ENCODE measurements at regions not wholly inside any gene's neighbourhood (a gene's known extent, or its start where the extent isn't known, plus 50 kb on each side); places are given as distances from the start of the nearest gene placed in this dataset.

- H3K36me3 ChIP-seq: no peaks in the 10 kb centered on the region
- H3K4me3 ChIP-seq: no peak overlapping the region
- 75 to 82% methylated on average over 8 of the region's 8 CpGs for WGBS, 2 donors (ENCODE audit: low coverage in 1 of 2)
- no peak for TF ChIP-seq EP300 (IDR thresholded peaks at IDR 0.05; ENCODE audit: low read depth)
- TF ChIP-seq POLR2AphosphoS5 (IDR thresholded peaks at IDR 0.05): no peak
- TF ChIP-seq, protein P1, sequence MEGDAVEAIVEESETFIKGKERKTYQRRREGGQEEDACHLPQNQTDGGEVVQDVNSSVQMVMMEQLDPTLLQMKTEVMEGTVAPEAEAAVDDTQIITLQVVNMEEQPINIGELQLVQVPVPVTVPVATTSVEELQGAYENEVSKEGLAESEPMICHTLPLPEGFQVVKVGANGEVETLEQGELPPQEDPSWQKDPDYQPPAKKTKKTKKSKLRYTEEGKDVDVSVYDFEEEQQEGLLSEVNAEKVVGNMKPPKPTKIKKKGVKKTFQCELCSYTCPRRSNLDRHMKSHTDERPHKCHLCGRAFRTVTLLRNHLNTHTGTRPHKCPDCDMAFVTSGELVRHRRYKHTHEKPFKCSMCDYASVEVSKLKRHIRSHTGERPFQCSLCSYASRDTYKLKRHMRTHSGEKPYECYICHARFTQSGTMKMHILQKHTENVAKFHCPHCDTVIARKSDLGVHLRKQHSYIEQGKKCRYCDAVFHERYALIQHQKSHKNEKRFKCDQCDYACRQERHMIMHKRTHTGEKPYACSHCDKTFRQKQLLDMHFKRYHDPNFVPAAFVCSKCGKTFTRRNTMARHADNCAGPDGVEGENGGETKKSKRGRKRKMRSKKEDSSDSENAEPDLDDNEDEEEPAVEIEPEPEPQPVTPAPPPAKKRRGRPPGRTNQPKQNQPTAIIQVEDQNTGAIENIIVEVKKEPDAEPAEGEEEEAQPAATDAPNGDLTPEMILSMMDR (IDR thresholded peaks at IDR 0.05): no peak
- TF ChIP-seq POLR2A (IDR thresholded peaks at IDR 0.05): no peak
- intact Hi-C loops (cut with DNase I; ENCODE audit: low total_unique reads): no loop called here
- no peaks in the 10 kb centered on the region for H3K9me3 ChIP-seq
- no peak for DNase-seq
- peaks cover 0 to 13% (median 7%) of the 10 kb centered on the region in 4 donors for H3K4me1 ChIP-seq
- peaks cover 92% of the 10 kb centered on the region for H3K27me3 ChIP-seq
- H3K27ac ChIP-seq: no peak overlapping the region
- in situ Hi-C loops (cut with MboI; ENCODE audit: low pct_ligation_motif_present in 1 of 4, low pct_unique_long_range_greater_than_20kb in 1 of 4, low sequenced_read_pairs in 3 of 4): loop anchor here in 2 of 4 donors (25.0 kb wide), 1 partner anchor 280 kb away; no protein-coding TSS in a partner anchor
These were observed 111.7 kb upstream of the MYL2 start for GRCh38 chr12:111031916-111032590.

DNA sequence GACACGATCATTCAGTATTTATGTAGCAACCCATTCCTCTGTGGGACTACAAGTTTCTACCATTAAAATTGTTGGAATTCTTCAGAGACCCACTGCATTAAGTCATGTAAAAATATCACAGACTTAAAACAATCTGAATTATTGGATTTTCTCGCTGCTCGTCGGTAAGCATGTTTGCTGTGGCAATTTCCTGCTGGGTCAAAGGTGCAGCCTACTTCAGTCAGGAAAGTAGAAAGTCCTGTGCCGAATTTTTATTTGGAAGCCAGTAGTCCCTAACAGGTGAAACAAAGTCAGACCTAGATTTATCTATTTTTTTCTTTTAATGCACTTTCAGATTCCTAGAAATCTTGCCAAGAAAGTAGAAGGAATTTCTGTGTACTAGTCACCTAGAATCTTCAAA is 110.4 kb upstream of the MYL2 start:
- intact Hi-C loops (cut with DNase I; ENCODE audit: low total_unique reads) (no loop called here), in situ Hi-C loops (cut with MboI; ENCODE audit: low pct_ligation_motif_present in 1 of 4, low pct_unique_long_range_greater_than_20kb in 1 of 4, low sequenced_read_pairs in 3 of 4) (loop anchor here in 2 of 4 donors (25.0 kb wide), 1 partner anchor 282 kb away; no protein-coding TSS in a partner anchor)
- Histone ChIP-seq H3K9me3 (no peaks in the 10 kb centered on the region), H3K4me1 (peaks cover 0 to 13% (median 7%) of the 10 kb centered on the region in 4 donors), H3K27me3 (peaks cover 85% of the 10 kb centered on the region), H3K4me3 (no peak overlapping the region), H3K36me3 (no peaks in the 10 kb centered on the region), H3K27ac (no peak overlapping the region)
- 48 to 58% methylated on average over 5 of the region's 5 CpGs for WGBS, 2 donors (ENCODE audit: low coverage in 1 of 2)
- TF ChIP-seq POLR2AphosphoS5 (IDR thresholded peaks at IDR 0.05) (no peak), POLR2A (IDR thresholded peaks at IDR 0.05) (no peak), EP300 (IDR thresholded peaks at IDR 0.05; ENCODE audit: low read depth) (no peak)
- TF ChIP-seq, protein P1 (IDR thresholded peaks at IDR 0.05): no peak
- no peak for DNase-seq

GRCh38 chr12:111029732-111030131 is 109.4 kb upstream of the MYL2 start:
- Histone ChIP-seq H3K27me3 (peaks cover 84% of the 10 kb centered on the region), H3K36me3 (no peaks in the 10 kb centered on the region), H3K9me3 (no peaks in the 10 kb centered on the region), H3K4me3 (no peak overlapping the region), H3K27ac (no peak overlapping the region), H3K4me1 (peaks cover 0 to 10% (median 6%) of the 10 kb centered on the region in 4 donors)
- in situ Hi-C loops (cut with MboI; ENCODE audit: low pct_ligation_motif_present in 1 of 4, low pct_unique_long_range_greater_than_20kb in 1 of 4, low sequenced_read_pairs in 3 of 4) (loop anchor here in 3 of 4 donors (10.0 to 25.0 kb wide), 2 partner anchors 283 to 285 kb away; no protein-coding TSS in a partner anchor), intact Hi-C loops (cut with DNase I; ENCODE audit: low total_unique reads) (no loop called here)
- WGBS, 2 donors (ENCODE audit: low coverage in 1 of 2): 67 to 69% methylated on average over 3 to 5 of the region's 5 CpGs
- no peak for DNase-seq
- TF ChIP-seq, protein P1 (IDR thresholded peaks at IDR 0.05): no peak
- no peak for TF ChIP-seq POLR2AphosphoS5 (IDR thresholded peaks at IDR 0.05)
- TF ChIP-seq EP300 (IDR thresholded peaks at IDR 0.05; ENCODE audit: low read depth): no peak
- TF ChIP-seq POLR2A (IDR thresholded peaks at IDR 0.05): no peak

DNA sequence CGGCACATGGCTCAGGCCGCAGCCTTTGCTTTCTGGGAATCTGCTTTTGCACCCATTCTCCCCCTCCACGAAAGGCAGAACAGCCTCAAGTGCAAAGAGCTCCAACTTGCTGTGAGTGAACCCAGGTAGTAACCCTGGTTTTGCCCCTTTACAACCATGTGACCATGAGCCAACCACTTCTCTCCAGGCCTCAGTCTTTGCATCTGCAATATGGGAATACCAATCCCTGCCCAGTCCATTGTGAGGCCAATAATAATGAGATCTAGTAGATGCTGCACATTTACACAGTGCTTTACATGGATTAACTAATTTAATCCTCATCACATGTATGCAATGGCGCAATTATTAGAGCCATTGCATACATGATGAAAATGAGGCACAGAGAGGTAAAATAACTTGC is 108.9 kb upstream of the MYL2 start:
- in situ Hi-C loops (cut with MboI; ENCODE audit: low pct_ligation_motif_present in 1 of 4, low pct_unique_long_range_greater_than_20kb in 1 of 4, low sequenced_read_pairs in 3 of 4): loop anchor here in 3 of 4 donors (10.0 to 25.0 kb wide), 2 partner anchors 283 to 285 kb away; no protein-coding TSS in a partner anchor
- H3K4me3 ChIP-seq: no peak overlapping the region
- no peaks in the 10 kb centered on the region for H3K36me3 ChIP-seq
- no peaks in the 10 kb centered on the region for H3K9me3 ChIP-seq
- WGBS, 2 donors (ENCODE audit: low coverage in 1 of 2): 93 to 100% methylated on average over 1 to 4 of the region's 4 CpGs
- peaks cover 0 to 8% (median 4%) of the 10 kb centered on the region in 4 donors for H3K4me1 ChIP-seq
- TF ChIP-seq, protein P1 (IDR thresholded peaks at IDR 0.05): no peak
- TF ChIP-seq EP300 (IDR thresholded peaks at IDR 0.05; ENCODE audit: low read depth) (no peak), POLR2A (IDR thresholded peaks at IDR 0.05) (no peak), POLR2AphosphoS5 (IDR thresholded peaks at IDR 0.05) (no peak)
- peaks cover 79% of the 10 kb centered on the region for H3K27me3 ChIP-seq
- intact Hi-C loops (cut with DNase I; ENCODE audit: low total_unique reads): no loop called here
- DNase-seq: no peak
- H3K27ac ChIP-seq: no peak overlapping the region

All from transverse colon (tissue), 4 donors.